ENCODE measurements at regions not wholly inside any gene's neighbourhood (a gene's known extent, or its start where the extent isn't known, plus 50 kb on each side); places are given as distances from the start of the nearest gene placed in this dataset.

- DNase-seq (ENCODE audit: low read depth, low spot score), result no peak
These were observed 96.4 kb upstream of the IL12A start for GRCh38 chr3:159892171-159892795.

GRCh38 chr3:159892801-159893200 is 95.8 kb upstream of the IL12A start:
- no peak for DNase-seq (ENCODE audit: low read depth, low spot score)

- DNase-seq (ENCODE audit: low read depth, low spot score), result no peak
These were observed 94.2 kb upstream of the IL12A start for GRCh38 chr3:159894386-159894785.

GRCh38 chr3:159895430-159895829 is 93.2 kb upstream of the IL12A start:
- no peak for DNase-seq (ENCODE audit: low read depth, low spot score)

GRCh38 chr3:159896543-159896942 is 92.1 kb upstream of the IL12A start:
- no peak for DNase-seq (ENCODE audit: low read depth, low spot score)

- DNase-seq (ENCODE audit: low read depth, low spot score), result no peak
These were observed 91.1 kb upstream of the IL12A start for GRCh38 chr3:159897331-159898075.

GRCh38 chr3:159898147-159898546 is 90.5 kb upstream of the IL12A start:
- no peak for DNase-seq (ENCODE audit: low read depth, low spot score)

- no peak for DNase-seq (ENCODE audit: low read depth, low spot score)
These were observed 89.5 kb upstream of the IL12A start for GRCh38 chr3:159899166-159899565.

- no peak for DNase-seq (ENCODE audit: low read depth, low spot score)
These were observed 85.9 kb upstream of the IL12A start for GRCh38 chr3:159902546-159903314.

GRCh38 chr3:159904455-159904854 is 84.2 kb upstream of the IL12A start:
- DNase-seq (ENCODE audit: low read depth, low spot score), result no peak

GRCh38 chr3:159904911-159905310 is 83.7 kb upstream of the IL12A start:
- no peak for DNase-seq (ENCODE audit: low read depth, low spot score)

GRCh38 chr3:159907828-159908227 is 80.8 kb upstream of the IL12A start:
- DNase-seq (ENCODE audit: low read depth, low spot score), result no peak

GRCh38 chr3:159910991-159911663 is 77.5 kb upstream of the IL12A start:
- no peak for DNase-seq (ENCODE audit: low read depth, low spot score)

GRCh38 chr3:159911664-159912037 is 77.0 kb upstream of the IL12A start:
- DNase-seq (ENCODE audit: low read depth, low spot score), result no peak

GRCh38 chr3:159913712-159914414 is 74.8 kb upstream of the IL12A start:
- no peak for DNase-seq (ENCODE audit: low read depth, low spot score)

- no peak for DNase-seq (ENCODE audit: low read depth, low spot score)
These were observed 74.2 kb upstream of the IL12A start for GRCh38 chr3:159914426-159914825.

GRCh38 chr3:159916052-159916451 is 72.6 kb upstream of the IL12A start:
- no peak for DNase-seq (ENCODE audit: low read depth, low spot score)

GRCh38 chr3:159917141-159917540 is 71.5 kb upstream of the IL12A start:
- no peak for DNase-seq (ENCODE audit: low read depth, low spot score)

- DNase-seq (ENCODE audit: low read depth, low spot score), result no peak
These were observed 68.8 kb upstream of the IL12A start for GRCh38 chr3:159919873-159920272.

GRCh38 chr3:159922193-159922840 is 66.3 kb upstream of the IL12A start:
- no peak for DNase-seq (ENCODE audit: low read depth, low spot score)

- DNase-seq (ENCODE audit: low read depth, low spot score), result no peak
These were observed 65.7 kb upstream of the IL12A start for GRCh38 chr3:159922861-159923312.
